ENCODE measurements at regions not wholly inside any gene's neighbourhood (a gene's known extent, or its start where the extent isn't known, plus 50 kb on each side); places are given as distances from the start of the nearest gene placed in this dataset.

DNA sequence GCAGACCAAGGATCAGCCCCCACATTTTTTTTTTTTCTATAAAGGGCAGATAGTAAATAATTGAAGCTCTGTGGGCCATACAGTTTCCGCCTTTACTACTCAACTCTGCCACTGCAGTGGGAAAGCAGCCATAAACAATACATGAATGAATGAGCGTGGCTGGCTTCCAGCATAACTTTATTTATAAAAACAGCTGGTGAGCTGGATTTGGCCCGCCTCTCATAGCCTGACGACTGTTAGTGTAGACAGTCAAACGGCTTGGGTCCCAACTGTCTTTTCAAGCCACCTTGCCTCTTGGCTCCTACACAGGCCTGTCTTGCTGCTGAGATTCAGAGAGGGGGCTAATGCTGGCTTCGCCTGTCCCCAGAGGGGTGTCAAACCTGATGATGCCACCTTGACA lies 169.8 kb upstream of the GPR26 start:
- DNase-seq (ENCODE audit: low read depth) = no peak

DNA sequence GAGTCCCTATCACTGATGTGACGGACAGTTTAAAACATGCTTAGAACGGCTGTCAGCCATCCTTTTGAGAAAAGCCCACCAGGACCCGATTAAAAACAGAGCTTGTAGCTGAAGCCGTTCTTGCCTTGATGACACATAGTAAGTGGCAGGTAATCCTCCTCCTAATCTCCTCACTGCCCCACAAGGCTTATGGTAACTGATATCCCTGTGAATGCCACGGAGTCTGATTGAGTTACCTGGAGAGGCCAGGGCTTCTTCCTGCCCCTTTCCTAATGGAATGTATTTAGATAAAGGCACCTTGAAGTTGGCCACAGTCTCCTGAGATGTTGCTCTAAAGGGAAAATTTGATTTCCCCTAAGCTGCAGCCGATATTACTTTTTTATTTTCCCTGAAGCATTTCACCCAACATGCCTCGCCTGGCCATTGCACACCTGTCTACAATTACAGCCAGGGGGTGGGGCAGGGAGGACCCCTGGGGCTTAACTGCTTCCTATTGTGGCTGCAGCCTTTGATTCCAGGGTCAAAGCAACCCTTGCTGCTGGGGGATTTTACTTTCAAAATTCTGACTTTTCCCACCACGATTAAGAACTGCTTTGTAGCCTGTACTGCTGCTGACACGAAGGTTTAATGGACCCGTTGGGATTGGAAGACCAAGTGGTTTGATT lies 169.0 kb upstream of the GPR26 start:
- DNase-seq (ENCODE audit: low read depth) = no peak

DNA sequence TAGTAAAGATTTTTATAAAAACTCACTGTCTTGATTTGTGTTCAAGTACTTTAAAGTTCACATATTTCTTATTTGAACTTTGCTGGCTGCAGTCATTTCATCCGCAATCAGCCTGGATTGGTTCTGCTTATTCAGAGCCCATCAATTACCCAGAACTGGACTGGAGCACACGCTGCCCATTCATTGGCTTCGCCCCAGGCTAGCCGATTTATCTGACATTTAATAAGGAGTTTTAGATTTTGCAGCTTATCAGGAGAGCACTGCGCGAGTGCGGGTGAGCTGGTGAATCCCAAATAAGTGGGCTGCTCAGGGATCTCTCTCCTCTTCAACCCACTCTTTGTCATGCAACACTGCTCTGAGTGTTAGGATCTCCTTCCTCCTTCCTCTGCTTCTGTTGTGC lies 166.0 kb upstream of the GPR26 start:
- DNase-seq (ENCODE audit: low read depth) = no peak

DNA sequence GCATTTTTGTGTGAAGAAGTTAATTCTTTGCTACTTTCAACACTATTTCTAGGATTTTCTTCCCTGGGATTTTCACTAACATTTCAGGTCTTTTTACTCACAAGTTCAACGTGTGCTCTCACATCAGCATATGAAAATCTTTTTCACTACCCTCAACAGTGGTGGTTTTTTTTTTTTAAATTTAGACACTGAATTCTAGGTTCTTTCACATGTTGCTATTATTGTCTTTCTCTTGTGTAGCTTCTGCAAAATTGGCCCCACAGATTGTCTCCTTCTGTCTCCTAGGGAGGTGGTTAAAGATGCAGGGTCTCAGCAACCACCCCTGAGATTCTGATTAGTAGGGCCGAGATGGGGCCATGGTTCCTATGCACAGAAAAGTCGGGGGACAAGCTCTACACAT lies 165.0 kb upstream of the GPR26 start:
- no peak for DNase-seq (ENCODE audit: low read depth)

DNA sequence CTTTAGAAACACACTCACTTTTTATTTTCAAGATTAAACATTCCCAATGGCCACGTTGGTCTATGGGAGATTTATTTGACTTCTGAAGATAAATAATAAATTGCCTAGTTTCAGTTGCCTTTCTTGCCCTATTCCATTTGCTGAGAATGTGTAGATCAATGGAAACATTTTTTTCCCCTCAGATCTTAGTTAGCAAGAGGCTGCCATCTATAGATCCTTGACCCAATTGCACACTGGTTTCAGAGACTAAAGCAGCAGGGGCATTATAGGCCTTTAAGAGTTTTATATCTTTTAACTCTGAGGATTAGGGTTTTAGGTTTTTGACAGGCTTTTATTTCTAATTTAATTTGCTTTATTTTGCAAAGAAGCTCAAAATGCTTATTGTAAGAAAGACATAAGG lies 163.2 kb upstream of the GPR26 start:
- no peak for DNase-seq (ENCODE audit: low read depth)

DNA sequence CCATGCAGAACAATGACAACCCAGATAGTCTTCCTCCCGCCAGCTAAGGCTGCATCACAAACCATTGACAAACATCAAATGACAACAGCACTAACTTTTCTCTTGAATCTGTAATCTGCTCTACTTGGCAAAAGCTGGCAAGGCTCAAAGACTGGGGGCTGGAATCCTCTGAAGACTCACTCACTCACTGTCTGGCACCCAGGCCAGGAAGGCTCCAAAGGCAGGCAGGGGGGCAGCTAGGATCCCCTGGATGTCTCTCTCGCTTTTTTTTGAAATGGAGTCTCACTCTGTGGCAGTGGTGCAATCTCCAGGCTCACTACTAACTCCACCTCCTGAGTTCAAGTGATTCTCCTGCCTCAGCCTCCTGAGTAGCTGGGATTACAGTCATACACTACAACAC lies 159.7 kb upstream of the GPR26 start:
- DNase-seq (ENCODE audit: low read depth) = no peak

DNA sequence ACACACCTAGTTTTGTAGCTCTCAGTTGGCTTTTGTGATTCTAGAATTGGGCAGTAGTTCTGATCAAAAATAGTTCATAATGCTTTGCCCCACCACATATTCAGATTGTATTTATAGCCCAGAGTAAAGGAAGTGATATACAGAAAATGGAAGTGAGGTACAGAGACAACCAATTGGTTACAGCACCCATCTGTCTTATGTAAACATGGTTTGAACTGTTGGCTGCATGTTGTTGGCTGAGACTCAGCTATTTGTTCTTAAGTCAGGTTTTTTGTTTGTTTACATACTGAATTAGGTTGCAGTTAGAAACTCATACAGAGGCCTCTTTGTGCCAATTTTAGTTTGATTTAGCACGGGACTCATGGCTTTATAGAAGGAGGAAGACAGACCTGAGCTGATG lies 158.9 kb upstream of the GPR26 start:
- DNase-seq (ENCODE audit: low read depth) = no peak

DNA sequence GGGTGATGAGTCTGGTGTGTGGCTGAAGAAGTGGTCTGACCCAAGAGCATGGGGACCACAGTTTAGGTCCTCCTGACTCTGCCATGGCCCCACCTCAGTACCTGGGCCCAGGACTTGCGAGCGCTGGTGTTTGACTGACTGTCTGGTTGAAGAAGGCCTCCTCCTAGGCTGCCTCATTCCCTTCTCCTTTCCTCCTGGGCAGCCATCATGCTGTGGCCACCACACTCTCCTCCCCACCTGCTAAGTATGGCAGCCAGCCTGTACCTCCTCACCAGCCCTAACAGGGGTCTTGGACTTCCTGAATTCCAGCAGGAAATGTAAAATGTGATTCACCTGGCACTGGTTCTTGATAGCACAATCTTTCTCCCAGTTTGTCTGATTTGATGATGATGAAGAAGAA lies 156.8 kb upstream of the GPR26 start:
- DNase-seq (ENCODE audit: low read depth) = no peak

DNA sequence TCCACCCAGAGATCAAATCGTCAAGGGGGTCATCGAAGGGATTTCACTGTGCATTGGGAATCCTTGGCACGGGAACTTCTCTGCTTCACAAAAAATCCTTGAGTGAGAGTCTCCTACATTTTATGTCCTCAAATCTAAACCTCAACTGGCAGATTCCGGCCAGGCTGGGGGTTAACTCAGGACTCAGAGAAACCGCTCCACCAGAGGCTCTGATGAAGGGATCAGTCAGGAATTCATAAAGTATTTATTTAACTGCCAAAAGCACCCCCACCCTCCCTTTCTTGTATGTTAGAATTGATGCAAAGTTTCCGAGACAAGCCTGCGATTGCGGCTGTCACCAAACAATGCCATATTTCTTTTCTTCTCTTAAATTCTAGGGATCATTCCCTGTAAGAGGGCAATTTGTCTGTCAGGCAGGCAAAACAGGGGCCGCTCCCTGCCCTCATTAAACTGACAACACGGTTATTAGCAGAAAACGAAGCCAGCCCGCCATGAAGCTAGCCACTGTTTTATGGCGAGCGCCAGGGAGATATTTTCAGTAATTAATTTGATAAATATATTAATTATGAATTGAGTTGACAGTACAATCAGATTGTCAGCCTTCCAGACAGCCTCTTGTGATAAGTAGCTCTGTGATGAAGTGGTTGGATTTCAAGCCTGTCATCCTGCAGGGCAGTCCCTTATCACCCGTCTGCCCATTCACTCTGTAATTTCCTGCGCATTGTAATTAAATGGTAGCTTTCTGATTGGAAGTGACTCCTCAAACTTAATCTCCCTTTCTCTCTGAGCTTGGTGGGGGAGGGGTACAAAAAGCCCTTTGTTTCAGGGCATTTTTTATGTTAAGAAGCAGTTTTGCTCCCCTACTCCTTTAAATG lies 153.0 kb upstream of the GPR26 start:
- no peak for DNase-seq (ENCODE audit: low read depth)

DNA sequence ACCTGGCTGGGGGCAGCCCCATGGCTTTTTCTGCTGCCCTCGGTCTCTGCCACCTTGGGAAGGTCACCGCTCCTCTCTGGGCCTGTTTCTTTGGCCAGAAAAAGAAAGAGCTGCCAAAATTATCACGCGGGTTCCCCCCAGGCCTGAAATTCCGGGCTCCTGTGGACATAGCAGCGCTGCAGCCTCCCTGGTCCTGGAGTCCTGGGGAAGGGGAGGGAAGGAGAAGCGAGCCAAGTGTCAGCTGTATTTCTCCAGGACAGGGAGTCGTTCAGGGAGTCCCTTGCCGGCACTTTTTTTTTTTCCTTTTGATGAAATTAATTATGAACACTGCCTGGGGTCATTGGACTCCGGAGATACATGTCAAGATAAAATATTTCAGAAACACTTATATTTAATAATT lies 152.3 kb upstream of the GPR26 start:
- DNase-seq (ENCODE audit: low read depth) = no peak

DNA sequence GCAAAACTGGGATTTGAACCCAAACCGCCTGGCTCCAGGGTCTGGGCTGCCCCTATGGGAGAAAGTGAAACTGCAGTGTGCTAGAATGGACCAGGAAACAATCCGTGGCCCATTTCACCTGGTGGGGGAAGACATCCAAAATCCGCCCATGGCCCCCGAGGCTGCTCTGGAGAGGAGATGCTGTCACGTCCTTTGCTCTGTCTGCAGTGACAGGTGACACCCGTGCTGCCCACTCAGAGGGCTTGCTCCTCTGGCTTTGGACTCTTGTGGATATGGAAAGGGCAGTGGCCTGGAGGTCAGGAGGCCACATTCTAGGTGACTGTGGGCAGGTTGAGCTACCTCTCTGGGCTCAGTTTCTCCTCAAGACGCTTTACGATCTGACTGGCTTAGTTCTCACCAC lies 151.2 kb upstream of the GPR26 start:
- no peak for DNase-seq (ENCODE audit: low read depth)

DNA sequence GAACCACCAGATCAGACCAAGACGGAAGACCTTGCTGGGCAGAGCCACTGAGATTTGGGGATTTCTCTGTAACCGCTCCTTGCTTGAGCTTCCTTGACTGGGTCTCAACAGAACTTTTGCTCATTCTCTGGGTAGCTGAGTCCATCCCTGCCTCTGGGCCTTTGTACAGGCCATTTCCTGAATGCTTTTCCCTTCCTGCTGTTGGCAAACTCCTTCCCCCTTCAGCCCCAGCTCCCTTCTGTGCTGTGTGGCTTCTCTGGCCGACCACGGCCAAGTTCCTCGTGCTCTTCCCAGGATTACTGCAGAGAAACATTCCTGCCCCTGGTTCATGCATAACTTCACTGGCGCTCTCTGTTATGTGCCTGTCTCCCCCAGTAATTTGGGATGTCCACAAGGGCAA lies 150.5 kb upstream of the GPR26 start:
- no peak for DNase-seq (ENCODE audit: low read depth)

DNA sequence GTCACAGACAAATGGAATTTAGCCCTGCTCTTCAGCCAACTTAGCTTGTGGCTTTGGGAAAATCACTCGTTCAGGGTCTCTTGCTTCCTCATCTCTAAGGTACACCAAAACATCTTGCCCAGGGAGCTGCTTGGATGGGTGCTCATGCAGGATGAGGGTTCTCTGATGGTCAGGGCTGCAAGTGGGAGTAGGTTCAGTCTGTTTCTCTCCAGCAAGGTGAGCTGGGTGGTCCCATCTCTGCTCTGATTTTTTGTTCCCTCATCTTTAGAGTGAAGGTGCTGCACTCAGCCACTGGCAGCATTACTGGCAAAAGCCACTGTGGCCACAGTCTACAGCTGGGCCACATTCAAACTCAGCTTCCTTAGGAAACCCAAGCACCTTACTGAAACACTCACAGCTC lies 149.9 kb upstream of the GPR26 start:
- no peak for DNase-seq (ENCODE audit: low read depth)

DNA sequence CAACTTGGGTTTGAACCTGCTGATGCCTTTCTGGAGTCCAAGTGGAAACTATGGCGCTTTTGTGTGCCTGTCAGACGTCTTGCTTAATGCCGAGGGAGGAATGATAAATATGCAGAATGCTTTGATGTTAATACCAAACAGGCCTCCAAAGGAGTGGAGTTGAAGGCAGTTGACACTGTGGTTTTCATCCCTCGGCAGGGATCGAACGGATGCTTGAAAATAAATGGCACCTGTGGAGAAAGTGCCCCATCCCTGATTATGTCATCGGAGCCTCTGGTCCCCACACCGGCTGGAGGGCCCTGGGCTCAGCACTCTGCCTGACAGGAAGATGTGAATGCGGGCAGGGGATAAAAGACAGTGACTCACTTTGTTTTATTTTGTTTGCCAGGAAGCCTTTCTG lies 148.7 kb upstream of the GPR26 start:
- DNase-seq (ENCODE audit: low read depth) = no peak

DNA sequence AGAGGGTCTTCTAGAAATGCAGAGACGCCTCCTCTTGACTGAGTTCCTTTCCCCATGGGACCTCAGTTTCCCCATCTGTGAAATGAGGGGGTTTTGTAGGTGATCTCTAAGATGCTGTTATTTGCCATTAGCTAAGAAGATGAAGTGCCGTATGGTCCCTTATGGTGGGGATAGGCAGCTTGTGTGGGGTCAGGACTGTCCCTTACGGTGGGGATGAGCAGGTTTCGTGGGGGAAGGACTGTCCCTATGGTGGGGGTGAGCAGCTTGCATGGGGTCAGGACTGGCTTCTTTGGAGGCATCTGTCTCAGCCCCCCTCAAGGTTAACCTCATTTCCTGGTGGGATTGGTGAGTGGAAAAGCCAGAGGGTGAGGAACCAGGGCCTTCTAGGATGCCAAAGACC lies 148.3 kb upstream of the GPR26 start:
- no peak for DNase-seq (ENCODE audit: low read depth)

DNA sequence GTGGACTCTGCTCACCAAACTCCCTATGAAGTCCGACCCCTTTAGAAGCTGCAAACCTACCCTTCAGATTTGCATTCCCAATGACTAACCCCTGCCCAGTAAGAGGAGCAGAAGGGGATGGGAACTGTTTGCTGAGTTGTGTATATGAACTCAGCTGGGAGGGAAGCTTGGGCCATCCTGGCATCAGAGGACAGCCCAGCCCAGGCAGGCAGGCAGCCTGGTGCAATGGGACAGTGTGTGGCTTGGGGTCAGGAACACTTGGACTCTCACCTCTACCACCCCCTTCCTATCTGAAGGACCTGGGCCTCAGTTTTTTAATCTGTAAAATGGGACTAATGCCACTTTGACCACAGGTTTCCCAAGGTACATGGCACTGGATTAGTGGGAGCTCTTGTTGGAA lies 147.4 kb upstream of the GPR26 start:
- DNase-seq (ENCODE audit: low read depth) = no peak

DNA sequence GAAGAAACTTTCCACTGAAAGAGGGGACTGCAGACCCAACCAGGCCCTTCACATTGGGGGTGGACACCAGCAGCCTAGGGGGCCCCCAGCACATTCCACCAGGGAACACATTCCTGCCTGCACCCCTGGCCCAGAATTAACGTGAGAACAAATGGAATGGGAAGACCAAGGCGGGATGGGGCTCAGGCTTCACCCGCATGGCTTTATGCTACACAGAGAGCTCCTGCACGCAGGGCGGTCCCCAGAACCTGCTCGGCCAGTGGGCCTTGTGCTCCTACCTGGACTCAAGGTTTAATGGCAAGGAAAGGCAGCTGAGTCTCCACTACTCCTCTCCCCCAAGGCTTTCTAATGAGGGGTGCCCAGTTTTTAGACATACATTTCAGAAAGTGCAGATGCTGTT lies 146.3 kb upstream of the GPR26 start:
- DNase-seq (ENCODE audit: low read depth) = no peak

DNA sequence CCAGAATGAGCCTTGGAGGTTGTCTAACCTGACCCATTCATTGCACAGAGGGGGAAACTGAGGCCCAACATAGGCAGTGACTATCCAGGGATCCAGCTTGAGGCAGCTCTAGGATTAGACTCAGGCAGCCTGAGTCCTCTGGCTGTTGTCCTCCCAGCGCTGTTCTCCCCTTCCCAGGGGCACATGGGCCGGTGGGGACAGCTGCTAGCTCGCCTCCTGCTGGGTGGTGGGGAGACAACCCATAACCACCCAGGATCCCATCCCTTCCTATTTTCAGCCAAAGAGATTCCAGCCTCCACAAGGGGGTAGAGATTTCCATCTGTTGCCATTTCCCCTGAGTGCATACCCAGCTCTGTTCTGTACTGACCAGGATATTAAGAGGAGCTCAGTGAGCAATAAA lies 145.1 kb upstream of the GPR26 start:
- DNase-seq (ENCODE audit: low read depth) = no peak

DNA sequence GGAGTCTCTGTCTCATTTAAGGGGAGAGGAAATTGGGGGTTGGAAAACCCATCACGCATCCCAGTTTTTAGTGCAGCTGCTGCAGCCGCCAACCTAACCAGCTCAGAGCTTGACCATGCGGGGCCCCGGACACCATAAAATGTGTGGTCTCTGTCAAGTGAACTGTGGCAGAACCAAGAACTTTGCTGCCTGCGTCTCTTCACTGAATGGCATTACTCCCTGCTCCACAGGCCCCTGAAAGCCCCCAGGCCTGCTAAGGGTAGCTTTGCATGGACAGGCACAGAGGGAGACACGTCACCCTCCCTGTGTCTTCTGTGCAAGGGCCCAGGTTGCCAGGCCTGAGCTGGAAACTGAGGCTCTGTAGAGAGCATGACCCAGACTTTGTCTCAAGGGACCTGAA lies 144.6 kb upstream of the GPR26 start:
- DNase-seq (ENCODE audit: low read depth) = no peak

DNA sequence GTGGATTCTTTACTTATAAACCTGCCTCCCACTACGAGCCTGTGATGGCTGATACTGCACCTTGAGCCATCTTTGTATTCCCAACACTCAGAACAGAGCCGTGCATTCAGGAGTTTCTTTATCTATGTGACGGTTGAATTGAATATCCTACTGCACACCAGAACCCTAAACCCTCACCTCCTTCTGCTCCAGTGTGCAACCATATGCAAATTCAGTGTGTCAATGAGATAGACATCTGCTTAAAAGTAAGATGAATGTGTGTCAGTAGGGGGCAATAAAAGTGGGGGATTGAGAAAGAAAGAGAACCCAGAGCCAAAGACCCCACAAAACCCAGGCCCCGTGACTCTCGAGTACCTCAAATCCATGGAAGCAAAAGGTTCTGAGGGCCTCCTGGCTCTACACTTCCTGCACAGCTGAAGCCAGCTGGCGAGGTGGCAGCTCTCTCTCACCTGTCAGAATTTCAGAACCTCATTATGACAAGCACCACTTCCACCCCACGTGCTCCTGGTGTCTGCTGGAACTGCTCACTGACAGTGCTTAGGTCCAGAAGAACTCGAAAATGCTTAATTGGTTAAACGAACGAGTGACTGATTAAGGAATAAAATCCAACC lies 143.3 kb upstream of the GPR26 start:
- DNase-seq (ENCODE audit: low read depth) = no peak

DNA sequence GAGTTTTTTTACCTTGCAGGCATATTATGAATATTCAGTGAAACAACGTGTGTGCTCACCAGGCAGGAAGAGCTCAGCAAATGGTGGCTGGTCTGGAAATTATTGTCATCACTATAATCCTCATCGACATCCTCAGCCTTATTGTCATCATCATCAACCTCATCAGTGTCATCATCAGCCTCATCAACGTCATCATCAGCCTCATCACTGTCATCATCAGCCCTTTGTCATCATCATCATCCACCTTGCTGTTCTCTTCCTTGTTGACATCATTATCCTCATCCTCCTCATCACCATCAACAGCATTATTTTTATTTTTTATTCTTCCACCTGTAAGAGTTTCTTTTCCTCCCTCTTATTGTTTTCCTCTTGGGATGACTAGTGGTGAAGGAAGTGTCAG lies 142.3 kb upstream of the GPR26 start:
- no peak for DNase-seq (ENCODE audit: low read depth)

DNA sequence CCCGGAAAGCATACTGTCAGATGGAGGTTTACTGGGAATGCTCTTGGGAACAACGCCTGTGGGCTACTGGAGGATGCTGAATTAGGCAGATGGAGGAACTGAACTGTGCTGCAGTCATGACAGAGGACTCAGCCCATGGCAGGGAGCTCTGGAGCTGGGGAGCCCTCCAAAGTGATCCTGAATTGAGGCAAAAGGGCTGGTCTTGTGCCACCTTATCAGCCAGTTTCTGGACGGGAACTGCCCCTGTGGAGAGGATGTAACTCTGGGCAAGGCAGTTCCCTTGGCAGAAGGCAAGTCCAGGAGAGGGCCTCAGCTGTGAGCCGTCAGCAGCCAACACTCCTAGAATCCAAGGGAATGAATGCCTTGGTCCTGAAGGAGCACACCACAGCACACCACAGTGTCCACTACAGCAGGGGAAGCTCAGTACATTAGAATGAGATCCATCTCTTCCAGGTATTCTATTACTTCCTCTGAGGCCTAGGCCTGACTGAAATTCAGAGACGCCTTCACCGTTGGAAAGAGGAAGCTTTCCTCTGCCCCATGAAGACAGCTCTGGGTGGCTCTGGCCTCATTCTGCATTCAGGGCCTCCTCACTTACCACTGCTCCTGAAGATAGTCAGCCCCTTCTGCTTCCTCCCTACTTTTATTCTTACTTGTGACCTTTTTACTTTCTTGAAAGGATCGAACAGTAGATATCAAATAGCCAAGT lies 139.6 kb upstream of the GPR26 start:
- no peak for DNase-seq (ENCODE audit: low read depth)

DNA sequence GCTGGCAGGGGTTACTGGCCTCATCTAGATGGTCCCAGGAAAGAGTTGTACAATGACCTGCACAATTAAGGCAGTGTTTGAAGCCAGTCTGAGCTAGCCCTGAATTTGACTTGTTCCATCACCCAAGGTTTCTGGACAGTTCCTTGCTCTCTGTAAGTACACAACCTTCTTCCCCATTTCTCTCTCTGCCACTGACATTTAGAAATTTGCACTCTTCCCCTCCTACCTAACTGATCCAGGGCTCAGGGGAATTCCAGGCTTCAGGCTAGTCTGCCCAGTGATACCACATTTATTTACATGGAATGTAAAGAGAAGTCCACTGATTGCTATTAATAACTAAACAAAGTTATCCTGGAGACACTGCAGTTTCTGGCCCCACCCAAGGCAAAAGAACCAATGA lies 139.0 kb upstream of the GPR26 start:
- DNase-seq (ENCODE audit: low read depth) = no peak
